RWPE2 (cell line): ENCODE measurements at regions not wholly inside any gene's neighbourhood (a gene's known extent, or its start where the extent isn't known, plus 50 kb on each side); places are given as distances from the start of the nearest gene placed in this dataset.

Source experiments
- ATAC-seq: fragments of 200-7000 bp; cut with Tn5 transposase; 3 replicates; pipeline ENCODE4 v1.9.1; 2021; ENCODE audit warnings: low read depth
- DNase-seq: peaks from one replicate; pipeline ENCODE4 v3.0.0-alpha.2; 2020; ENCODE audit warnings: low spot score
- H3K27ac ChIP-seq: fragments of 450-650 bp; 2 replicates; pipeline ENCODE4 v1.5.1; 2017; ENCODE audit warnings: mild to moderate bottlenecking; ENCODE audit not compliant: poor library complexity, severe bottlenecking
- H3K27me3 ChIP-seq: fragments of 250-450 bp; sonication (Bioruptor Pico); 2 replicates; pipeline ENCODE4 v1.5.1; 2021; ENCODE audit warnings: mild to moderate bottlenecking, moderate library complexity; ENCODE audit not compliant: insufficient read depth, poor library complexity, severe bottlenecking
- H3K36me3 ChIP-seq: fragments of 250-450 bp; sonication (Bioruptor Pico); 2 replicates; pipeline ENCODE4 v1.5.1; 2020; ENCODE audit warnings: low read depth, mild to moderate bottlenecking, moderate library complexity
- H3K4me1 ChIP-seq: fragments of 250-450 bp; sonication (Bioruptor Pico); 2 replicates; pipeline ENCODE4 v1.5.1; 2021; ENCODE audit warnings: mild to moderate bottlenecking, moderate library complexity; ENCODE audit not compliant: insufficient read depth, poor library complexity, severe bottlenecking
- H3K4me3 ChIP-seq: fragments of 250-450 bp; sonication (Bioruptor Pico); 2 replicates; pipeline ENCODE4 v1.5.1; 2021; ENCODE audit warnings: mild to moderate bottlenecking, moderate library complexity; ENCODE audit not compliant: severe bottlenecking
- H3K9me3 ChIP-seq: fragments of 250-450 bp; sonication (Bioruptor Pico); 2 replicates; pipeline ENCODE4 v1.5.1; 2021; ENCODE audit warnings: mild to moderate bottlenecking, moderate library complexity; ENCODE audit not compliant: severe bottlenecking
- CTCF ChIP-seq: fragments of 450-650 bp; IDR thresholded peaks from one replicate; pipeline ENCODE4 v1.5.1; 2017; ENCODE audit warnings: mild to moderate bottlenecking, moderate library complexity; ENCODE audit not compliant: poor library complexity, severe bottlenecking

- Histone ChIP-seq H3K4me3 (no peak overlapping the region), H3K27ac (no peak overlapping the region), H3K4me1 (no peaks in the 10 kb centered on the region), H3K27me3 (no peaks in the 10 kb centered on the region), H3K36me3 (no peaks in the 10 kb centered on the region), H3K9me3 (no peaks in the 10 kb centered on the region)
- no peak for ATAC-seq
- TF ChIP-seq CTCF: no peak
- DNase-seq: no peak
These were observed 53.2 kb upstream of the SPIN4 start for GRCh38 chrX:63404332-63404731.

- no peak for DNase-seq
- Histone ChIP-seq H3K36me3 (no peaks in the 10 kb centered on the region), H3K4me3 (no peak overlapping the region)
These were observed 51.0 kb upstream of the SPIN4 start for GRCh38 chrX:63402106-63402505.

More at GRCh38 chrX:63402106-63402505, 51.0 kb upstream of the SPIN4 start:
- Histone ChIP-seq H3K9me3 (no peaks in the 10 kb centered on the region), H3K4me1 (no peaks in the 10 kb centered on the region), H3K27ac (no peak overlapping the region), H3K27me3 (no peaks in the 10 kb centered on the region)
- ATAC-seq: no peak
- no peak for TF ChIP-seq CTCF
